Thyroid gland (tissue), 4 donors: ENCODE measurements at regions not wholly inside any gene's neighbourhood (a gene's known extent, or its start where the extent isn't known, plus 50 kb on each side); places are given as distances from the start of the nearest gene placed in this dataset.

Source experiments
- DNase-seq, 2 donors: peaks; one replicate each; pipeline ENCODE4 v3.0.0-alpha.2; 2019
- H3K27ac ChIP-seq, 3 donors: fragments of 200-600 bp; sonication (generic); 1 replicate in 2 of 3; 2 replicates in 1 of 3; pipeline ENCODE4 v1.5.1; 2016 to 2019; ENCODE audit warnings: mild to moderate bottlenecking in 1 of 3, moderate library complexity in 1 of 3
- H3K27me3 ChIP-seq: fragments of 200-600 bp; sonication (generic); one replicate; pipeline ENCODE4 v1.5.1; 2019
- H3K36me3 ChIP-seq, 2 donors: fragments of 200-600 bp; sonication (generic); one replicate each; pipeline ENCODE4 v1.5.1; 2016 to 2019
- H3K4me1 ChIP-seq, 2 donors: fragments of 200-600 bp; sonication (generic); one replicate each; pipeline ENCODE4 v1.5.1; 2017 to 2019
- H3K4me3 ChIP-seq, 3 donors: fragments of 200-600 bp; sonication (generic); replicated peaks in 1 of 3; 1 replicate in 2 of 3; 2 replicates in 1 of 3; pipeline ENCODE4 v1.5.1; 2016; ENCODE audit warnings: mild to moderate bottlenecking in 1 of 3
- H3K9me3 ChIP-seq: fragments of 200-600 bp; sonication (generic); one replicate; pipeline ENCODE4 v1.5.1; 2017
- CTCF ChIP-seq, 6 experiments: fragments of 200-600 bp in 3 of 6; fragments of 450-650 bp in 3 of 6; sonication (generic) in 3 of 6; IDR thresholded peaks; one replicate each; pipeline ENCODE4 v1.5.1; 2016 to 2019; ENCODE audit warnings: antibody characterized with exemption in 6 of 6, mild to moderate bottlenecking in 2 of 6, inconsistent platforms in 1 of 6, moderate library complexity in 1 of 6
- POLR2A ChIP-seq, 2 donors: fragments of 450-650 bp; IDR thresholded peaks; one replicate each; pipeline ENCODE4 v1.6.1; 2017; ENCODE audit warnings: antibody characterized with exemption in 2 of 2, mild to moderate bottlenecking in 2 of 2, moderate library complexity in 1 of 2
- WGBS, 2 donors: methylation state at CpG; one replicate each; pipeline ENCODE4 v1.1.5; 2017; 5-methylcytosine and 5-hydroxymethylcytosine counted together
- intact Hi-C: fragments of 100-400 bp; cut with DNase I; formaldehyde crosslinking; loops from one replicate; pipeline ENCODE4 v1.15.1; 2023

DNA sequence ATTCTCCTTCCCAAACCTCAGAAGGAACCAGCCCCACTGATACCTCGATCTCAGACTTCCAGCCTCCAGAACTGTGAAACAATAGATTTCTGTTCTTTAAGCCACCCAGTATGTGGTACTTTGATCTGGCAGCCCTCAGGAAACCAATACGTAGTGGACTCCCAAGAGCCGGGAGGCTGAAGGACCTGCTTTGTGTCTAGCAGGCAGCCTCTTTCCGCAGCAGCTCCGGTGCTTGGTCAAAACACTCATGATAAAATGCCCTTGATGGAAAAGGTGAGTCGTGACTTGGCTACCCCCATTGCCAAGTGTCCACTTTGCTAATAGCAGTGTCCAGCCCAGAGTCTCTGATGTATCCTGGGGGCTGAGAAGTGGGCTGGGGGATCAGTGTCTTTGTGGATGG is 158.8 kb upstream of the TMTC4 start:
- Histone ChIP-seq H3K36me3 (no peaks in the 10 kb centered on the region), H3K4me3 (no peak overlapping the region), H3K4me1 (no peaks in the 10 kb centered on the region), H3K27ac (no peak overlapping the region), H3K27me3 (no peaks in the 10 kb centered on the region), H3K9me3 (no peaks in the 10 kb centered on the region)
- TF ChIP-seq POLR2A (IDR thresholded peaks at IDR 0.05), result no peak
- TF ChIP-seq CTCF (IDR thresholded peaks at IDR 0.05), result no peak
- intact Hi-C loops, result no loop called here
- no peak for DNase-seq
- WGBS, 2 donors, result 67 to 79% methylated on average over 5 to 6 of the region's 6 CpGs

DNA sequence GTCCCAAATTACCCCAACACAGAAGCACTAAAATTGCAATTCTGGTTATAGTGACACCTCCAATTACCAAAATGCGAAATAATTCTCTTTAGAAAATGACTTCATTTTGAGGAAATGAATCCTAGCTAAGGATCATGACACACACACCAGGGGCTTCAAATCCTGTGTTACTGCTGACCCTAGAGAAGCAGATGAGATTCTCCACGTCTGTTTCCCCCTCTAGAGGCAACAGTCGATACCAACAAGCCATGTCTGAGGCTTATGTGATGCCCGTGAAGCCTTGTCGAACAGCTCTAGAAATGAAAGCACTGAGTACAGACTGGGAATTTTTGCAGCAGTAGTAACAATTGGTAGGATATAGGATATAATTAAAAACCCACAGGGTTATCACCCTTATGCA is 153.6 kb upstream of the TMTC4 start:
- TF ChIP-seq CTCF (IDR thresholded peaks at IDR 0.05) (no peak), POLR2A (IDR thresholded peaks at IDR 0.05) (no peak)
- DNase-seq, result no peak
- Histone ChIP-seq H3K9me3 (no peaks in the 10 kb centered on the region), H3K27me3 (no peaks in the 10 kb centered on the region), H3K36me3 (no peaks in the 10 kb centered on the region), H3K27ac (no peak overlapping the region), H3K4me1 (no peaks in the 10 kb centered on the region), H3K4me3 (no peak overlapping the region)
- intact Hi-C loops, result no loop called here
- 35 to 47% methylated on average over 5 of the region's 5 CpGs for WGBS, 2 donors

DNA sequence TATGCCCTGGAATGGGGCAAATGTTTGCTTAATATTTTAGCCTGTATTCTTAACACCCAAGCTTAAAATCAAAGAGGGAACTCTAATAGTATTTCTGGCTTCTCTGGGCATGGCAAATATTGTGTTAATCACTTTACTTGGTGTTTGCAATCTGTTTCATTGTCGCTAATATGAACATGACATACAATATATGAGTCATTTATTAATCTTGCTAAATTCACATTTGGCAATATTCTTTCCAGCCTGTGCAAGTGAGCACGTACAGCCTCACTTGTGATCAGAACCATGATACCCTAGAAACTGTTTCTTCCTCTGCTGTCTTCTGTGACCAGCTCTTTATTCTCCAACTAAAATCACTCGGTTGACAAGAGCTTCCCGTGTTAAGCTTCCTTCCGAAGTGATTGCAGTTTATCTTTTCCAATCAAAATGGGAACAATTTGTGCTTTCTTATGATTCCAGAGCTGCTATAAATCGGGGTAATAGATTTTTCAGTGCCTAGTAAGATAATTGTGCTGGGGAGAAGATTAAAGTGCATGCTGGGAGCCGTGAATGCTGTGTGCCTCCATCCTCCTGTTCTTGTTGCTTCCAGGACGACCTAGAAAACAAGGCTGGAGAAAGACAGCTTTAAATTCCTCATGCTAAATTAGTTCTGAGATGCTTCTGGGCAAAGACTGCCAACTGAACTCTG is 153.0 kb upstream of the TMTC4 start:
- H3K4me1 ChIP-seq, result no peaks in the 10 kb centered on the region
- no peak overlapping the region for H3K4me3 ChIP-seq
- H3K27ac ChIP-seq, result no peak overlapping the region
- H3K36me3 ChIP-seq, result no peaks in the 10 kb centered on the region
- TF ChIP-seq POLR2A (IDR thresholded peaks at IDR 0.05), result no peak
- no peak for TF ChIP-seq CTCF (IDR thresholded peaks at IDR 0.05)
- H3K27me3 ChIP-seq, result no peaks in the 10 kb centered on the region
- no peaks in the 10 kb centered on the region for H3K9me3 ChIP-seq
- 63 to 65% methylated on average over 8 of the region's 8 CpGs for WGBS, 2 donors
- no peak for DNase-seq
- intact Hi-C loops, result no loop called here

DNA sequence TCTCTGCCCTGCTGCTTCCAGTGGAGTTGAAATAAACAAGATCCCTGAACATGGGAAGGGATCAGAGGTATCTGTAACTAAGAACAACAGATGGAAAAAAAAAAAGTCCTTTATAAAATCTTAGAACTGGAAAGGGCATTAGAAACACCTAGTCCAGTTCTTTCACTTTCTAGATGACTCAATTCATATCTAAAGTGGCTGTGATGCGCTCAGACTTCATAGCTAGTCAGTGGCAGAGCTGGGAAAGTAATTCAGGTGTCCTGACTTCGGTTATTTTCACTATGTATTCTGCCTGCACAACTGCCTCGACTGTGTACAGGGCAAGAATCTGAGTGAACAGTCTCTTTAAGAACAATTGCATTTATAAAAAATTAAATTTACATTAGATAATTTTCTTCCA is 151.8 kb upstream of the TMTC4 start:
- TF ChIP-seq POLR2A (IDR thresholded peaks at IDR 0.05) (no peak), CTCF (IDR thresholded peaks at IDR 0.05) (no peak)
- Histone ChIP-seq H3K4me3 (no peak overlapping the region), H3K27ac (no peak overlapping the region), H3K36me3 (no peaks in the 10 kb centered on the region), H3K4me1 (no peaks in the 10 kb centered on the region), H3K9me3 (no peaks in the 10 kb centered on the region), H3K27me3 (no peaks in the 10 kb centered on the region)
- DNase-seq, result no peak
- 86 to 89% methylated on average over 3 of the region's 3 CpGs for WGBS, 2 donors
- intact Hi-C loops, result no loop called here

DNA sequence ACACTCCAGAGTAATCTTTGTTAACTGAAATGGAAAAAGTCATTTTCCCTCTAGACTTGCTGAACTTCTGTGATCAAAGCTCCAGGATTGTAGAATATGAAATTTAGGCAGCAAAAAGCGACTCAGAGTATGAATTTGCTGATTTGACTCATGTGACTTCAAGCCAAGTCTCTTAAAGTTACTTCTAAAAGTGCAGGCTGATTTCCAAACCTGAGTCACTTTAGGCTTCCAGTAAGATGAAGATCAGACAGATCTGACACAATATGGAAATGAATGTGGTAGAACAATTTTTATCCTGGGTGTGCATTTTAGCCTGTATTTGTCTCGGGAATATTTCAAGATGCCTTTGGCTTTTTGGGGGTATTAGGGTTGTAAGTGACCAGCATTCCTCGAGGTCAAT is 151.0 kb upstream of the TMTC4 start:
- no peak for DNase-seq
- 70 to 71% methylated on average over 3 of the region's 3 CpGs for WGBS, 2 donors
- H3K9me3 ChIP-seq, result no peaks in the 10 kb centered on the region
- TF ChIP-seq CTCF (IDR thresholded peaks at IDR 0.05) (no peak), POLR2A (IDR thresholded peaks at IDR 0.05) (no peak)
- no peak overlapping the region for H3K4me3 ChIP-seq
- H3K36me3 ChIP-seq, result no peaks in the 10 kb centered on the region
- no peaks in the 10 kb centered on the region for H3K27me3 ChIP-seq
- intact Hi-C loops, result no loop called here
- H3K27ac ChIP-seq, result no peak overlapping the region
- no peaks in the 10 kb centered on the region for H3K4me1 ChIP-seq
